GM18526 (cell line): ENCODE measurements at regions not wholly inside any gene's neighbourhood (a gene's known extent, or its start where the extent isn't known, plus 50 kb on each side); places are given as distances from the start of the nearest gene placed in this dataset.

Experiments used
- POLR2A ChIP-seq: IDR thresholded peaks from 3 replicates; pipeline ENCODE4 v1.6.1; 2011; ENCODE audit not compliant: insufficient read length; ENCODE audit errors: extremely low read depth

DNA sequence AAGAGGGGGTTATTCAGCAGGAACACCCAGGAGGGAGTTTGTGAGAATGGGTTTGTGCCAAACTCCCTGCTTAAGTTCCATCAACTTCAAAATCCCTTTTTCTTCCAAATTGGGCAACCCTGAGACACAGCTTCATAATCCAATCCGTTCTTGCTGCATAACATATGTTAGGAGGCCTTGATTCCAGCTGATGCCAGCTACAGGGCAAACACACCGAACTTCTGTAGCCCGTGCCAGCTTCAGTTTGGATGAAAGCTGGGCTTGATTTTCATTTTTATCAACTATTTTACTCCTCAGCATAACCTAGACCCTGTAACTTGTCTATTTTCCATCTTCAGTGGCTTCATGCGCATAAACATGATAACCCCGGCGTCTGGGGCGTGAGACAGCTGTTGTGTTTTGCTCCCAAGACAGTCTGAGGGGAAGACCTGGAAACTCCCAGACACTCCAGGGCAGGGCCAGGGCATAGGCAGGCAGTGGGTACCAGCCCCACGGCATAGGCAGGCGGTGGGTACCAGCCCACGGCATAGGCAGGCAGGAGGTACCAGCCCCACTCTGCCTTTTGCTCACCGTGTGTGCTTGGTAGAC is 220.4 kb downstream of the C16orf95 start:
- no peak for TF ChIP-seq POLR2A

DNA sequence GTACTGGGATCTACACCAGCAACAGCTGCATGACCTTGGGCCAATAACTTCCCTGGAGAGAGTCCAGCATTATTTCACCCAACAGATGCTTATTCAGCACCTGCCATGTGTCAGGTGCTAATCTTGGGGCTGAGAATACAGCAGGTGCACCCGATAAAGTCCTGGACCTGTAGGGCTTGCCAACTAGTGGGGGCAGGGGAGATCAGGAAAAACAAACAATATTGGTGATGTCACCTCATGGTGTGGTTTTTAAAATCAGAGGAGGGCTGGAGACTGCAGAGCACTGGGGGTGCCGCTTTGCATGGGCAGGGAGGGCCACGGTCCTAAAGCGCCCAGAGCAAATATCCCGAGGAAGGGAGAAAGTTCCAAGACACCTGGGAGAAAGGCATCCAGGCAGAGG is 218.8 kb downstream of the C16orf95 start:
- TF ChIP-seq POLR2A, result no peak

DNA sequence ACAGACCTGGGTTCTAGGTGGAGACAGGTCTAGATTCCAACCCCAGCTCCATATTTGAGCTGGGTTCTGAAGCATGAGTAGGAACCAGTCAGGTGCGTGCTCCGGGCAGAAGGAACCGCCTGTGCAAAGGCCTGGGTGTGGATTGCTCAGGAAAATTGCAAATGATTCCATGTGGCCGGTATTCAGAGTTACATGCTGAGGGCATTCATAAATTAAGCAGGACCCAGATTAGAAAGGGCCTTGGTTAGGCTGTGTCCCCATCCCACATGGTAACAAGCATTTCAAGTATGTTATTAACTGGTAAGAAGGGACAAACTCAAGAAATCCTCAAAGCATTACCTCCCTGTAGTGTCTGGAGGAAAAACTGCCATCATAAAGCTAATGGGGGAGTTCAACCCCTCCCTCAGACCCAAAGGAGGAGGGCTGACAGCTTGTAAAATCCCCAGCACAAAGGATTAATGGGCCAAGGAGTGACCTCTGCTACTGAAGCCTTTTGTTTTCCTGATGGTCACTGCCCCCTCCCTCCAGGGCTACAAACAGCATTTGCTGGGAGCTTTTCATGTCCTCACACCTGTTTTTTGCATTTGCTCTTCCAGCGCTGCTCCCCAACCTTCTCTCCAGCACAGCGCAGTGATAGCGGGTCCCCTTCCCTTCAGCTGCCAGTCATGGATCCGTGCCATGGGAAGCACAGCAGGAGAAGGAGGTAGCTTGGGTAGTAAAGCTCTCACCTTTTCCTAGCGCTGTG is 218.0 kb downstream of the C16orf95 start:
- no peak for TF ChIP-seq POLR2A

DNA sequence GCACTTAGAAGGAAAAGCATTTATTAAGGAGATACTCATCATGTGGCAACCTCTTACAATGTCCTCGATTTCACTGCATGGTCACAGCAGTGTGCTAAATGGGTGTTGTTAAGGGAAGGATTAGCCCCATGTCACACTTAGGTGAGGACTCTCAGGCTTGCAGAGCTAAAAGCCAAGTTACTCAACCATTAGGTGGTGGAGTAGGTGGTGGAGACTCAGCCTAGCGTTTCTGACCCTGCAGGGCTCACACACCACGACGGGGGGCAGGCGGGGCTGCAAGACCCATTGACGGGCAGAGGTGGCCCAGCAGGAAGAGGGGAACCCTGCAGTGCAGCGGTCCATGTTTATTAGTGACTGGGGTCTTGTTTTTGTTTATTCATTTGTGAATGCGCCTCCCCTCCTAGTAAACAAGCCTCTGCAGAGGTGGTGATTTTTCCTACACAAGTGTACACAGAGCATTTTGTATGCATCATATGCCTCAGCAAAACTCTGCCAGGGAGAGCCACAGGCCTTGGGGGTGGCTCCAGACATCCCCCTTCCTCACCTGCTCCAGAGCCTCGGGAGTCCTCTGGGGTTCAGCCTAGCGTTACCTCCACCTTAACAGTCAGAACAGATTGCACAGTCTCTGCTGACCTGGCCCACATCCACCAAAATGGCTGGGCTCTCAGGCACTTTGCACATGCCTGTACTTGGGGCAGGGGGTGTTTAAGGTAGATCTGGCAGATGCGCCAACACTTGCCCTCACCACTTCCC is 216.7 kb downstream of the C16orf95 start:
- no peak for TF ChIP-seq POLR2A

DNA sequence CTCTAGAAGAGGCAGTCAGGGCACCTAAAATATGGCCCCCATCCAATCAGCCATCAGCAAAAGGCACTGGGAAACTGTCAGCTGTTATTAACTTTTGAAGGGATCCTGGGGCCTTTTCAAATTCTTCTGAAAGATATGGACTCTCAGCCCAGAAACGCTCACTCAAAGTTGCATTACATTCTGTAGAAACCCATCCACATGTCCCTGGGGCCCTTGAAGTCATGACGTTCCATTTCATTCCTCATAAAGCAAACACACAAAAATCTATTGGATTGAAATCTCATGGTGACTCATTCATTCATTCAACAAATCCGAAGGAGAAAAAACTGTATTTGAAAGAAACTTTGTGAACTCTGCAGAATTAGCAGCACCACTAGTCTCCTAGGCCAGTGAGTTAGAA is 215.3 kb downstream of the C16orf95 start:
- TF ChIP-seq POLR2A, result no peak

DNA sequence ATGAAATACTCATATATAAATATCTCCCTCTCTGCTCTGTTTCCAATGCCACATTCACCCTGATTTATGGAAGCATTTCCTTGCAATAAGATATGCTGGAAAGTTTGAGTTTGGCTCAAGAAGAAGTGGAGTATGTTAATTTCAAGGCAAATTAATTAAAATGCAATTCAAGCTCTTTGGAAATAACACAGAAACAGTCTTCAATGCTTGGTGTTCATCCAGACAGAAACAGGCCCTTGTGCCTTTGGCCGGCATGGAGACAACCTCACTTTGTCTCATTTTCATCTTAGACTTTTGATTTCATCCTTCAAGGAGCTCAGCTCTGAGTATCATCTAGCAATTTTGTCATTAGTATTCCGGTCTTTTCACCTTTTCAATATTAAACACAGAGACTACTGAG is 210.0 kb downstream of the C16orf95 start:
- no peak for TF ChIP-seq POLR2A

DNA sequence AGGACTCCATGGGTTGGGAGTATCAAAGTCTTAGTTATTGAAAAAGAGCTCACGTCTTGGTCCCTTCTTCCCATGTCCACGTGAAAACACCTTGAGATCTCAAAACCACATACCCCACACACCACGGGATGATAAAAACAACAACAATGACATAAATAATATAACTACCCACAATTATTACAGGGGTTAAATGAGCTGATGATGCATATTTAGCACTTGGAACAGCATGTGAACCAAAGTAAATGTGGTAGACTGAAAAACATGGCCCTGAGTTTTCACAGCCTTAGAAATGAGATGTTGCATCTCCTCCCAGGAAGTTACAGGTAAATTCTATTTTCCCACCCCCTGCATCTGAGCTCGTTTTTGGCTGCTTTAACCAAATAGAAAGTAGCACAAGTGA is 208.9 kb downstream of the C16orf95 start:
- TF ChIP-seq POLR2A, result no peak

DNA sequence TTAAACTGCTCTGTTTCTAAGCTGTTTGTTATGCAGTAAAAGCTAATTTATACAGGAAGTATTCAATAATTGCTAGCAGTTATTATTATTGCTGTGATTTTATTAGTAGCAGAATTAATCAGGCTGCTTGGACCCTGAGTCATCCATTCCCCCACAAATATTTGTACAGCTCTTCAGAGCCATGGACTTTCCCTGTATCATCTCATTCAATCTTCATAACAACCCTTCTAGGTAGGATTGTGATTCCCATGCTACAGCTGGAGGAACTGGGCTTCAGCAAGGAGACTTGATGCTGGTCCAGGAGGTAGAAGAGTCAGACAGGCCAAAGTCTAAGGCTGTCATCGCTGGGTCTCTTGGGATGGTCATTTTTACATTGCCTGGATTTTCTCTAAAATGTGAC is 208.3 kb downstream of the C16orf95 start:
- TF ChIP-seq POLR2A, result no peak

DNA sequence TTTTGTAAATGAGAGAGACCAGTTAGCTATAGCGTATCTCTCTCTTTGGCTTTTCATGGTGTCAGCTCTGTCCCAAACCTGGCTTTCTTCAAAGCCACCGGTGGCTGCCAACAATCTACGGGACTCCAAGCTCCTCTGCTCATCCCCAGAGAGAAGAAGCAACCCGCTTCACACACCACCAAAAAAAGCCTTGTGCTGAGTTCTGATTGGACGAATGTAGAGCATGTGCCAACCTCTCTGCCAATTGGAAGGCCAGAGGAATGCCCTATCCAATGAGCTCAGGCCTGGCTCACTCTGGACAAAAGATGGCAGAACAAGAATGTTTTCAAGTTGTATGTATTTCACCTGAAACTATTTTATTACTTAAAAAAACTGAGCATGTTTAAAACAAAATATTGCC is 202.4 kb downstream of the C16orf95 start:
- TF ChIP-seq POLR2A, result no peak

DNA sequence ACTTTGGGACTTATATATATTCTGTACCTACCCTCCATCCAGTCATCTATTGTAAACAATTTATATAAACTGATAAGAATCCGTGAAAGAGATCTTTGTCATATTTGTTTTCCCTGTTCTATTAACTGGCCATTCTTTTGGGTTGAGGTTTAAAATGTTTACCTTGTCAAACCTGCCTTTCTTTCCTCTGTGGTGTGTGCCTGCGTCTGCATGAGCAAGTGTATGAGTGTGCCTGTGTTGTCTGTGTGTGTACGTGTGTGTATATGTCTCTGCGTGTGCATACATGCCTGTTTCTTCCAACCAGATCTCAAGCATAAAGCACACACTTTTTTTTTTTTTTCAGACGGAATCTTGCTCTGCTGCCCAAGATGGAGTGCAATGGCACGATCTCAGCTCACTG is 201.5 kb downstream of the C16orf95 start:
- no peak for TF ChIP-seq POLR2A

DNA sequence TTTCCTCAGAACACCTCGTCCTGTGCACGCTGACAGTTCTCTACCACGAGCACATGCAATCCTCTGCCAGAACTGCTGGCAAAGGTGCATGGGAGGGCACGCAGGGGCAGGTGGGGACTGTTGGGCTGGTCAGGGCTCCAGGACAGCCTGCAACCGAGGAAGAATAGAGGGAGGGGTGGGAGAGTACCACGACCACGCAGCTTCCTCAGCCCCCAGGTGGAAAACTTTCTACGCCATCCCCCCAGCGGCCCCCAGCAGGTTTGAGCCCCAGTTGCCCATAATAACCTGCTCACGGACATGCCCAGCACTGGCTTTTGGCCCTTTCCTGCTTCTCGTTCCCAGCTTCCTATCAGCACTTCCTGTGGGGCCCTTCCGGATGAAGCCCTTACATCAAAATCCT is 199.3 kb downstream of the C16orf95 start:
- no peak for TF ChIP-seq POLR2A

DNA sequence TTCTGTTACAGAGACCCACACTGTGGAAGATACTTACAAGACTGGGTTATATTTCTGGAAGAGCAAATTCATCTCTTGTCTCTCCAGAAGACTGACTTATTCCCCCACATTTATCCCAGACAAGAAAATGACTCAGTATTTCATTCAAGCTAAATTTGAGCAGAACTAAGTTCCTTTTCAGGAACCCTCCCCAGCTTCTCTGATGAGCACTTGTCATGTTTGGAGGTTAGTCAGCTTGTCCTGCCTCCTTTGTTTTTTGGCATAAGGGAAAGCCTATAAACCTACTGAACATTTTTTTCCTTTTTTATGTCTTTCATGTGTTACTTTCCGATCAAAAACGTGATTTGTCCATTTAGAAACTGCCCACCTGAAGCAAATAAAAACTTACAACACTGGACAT is 198.0 kb downstream of the C16orf95 start:
- no peak for TF ChIP-seq POLR2A

DNA sequence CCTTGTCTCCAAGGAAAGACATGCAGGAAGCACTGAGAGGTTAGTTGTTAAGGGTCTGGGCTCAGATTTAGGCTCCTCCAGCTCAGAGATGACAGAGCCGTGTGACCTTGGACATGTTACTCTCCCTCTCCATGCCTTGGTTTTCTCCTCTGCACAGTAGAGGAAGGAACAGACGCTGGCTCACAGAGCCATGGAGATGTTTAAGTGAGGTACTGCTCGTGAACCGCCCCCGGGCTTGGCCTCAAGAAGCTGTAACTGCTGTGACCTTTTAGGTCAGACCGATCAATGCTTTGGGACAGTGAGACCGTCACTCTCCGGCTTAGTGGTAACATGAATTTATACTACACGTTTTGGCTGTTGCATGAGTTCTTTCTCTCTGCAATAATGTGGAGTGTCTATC is 197.4 kb downstream of the C16orf95 start:
- TF ChIP-seq POLR2A, result no peak

DNA sequence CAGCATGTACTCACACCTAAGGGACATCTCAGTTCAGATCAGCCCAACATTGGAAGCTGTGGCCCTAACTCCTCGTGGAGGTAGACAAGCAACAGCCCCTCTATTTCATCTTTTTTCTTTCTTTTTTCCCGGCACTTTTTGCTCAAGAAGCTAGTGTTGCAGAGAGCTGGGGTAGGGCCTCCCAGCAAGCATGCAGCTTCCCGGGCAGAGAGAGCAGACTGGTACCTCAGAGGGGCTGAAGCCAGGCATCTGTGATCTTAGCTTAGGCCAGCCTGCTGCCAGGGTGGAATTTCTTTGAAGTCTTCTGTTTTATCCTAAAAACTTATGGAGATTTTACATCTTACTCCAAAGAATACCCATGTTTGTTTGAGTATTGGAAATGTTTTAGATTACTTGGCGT is 195.4 kb downstream of the C16orf95 start:
- no peak for TF ChIP-seq POLR2A

DNA sequence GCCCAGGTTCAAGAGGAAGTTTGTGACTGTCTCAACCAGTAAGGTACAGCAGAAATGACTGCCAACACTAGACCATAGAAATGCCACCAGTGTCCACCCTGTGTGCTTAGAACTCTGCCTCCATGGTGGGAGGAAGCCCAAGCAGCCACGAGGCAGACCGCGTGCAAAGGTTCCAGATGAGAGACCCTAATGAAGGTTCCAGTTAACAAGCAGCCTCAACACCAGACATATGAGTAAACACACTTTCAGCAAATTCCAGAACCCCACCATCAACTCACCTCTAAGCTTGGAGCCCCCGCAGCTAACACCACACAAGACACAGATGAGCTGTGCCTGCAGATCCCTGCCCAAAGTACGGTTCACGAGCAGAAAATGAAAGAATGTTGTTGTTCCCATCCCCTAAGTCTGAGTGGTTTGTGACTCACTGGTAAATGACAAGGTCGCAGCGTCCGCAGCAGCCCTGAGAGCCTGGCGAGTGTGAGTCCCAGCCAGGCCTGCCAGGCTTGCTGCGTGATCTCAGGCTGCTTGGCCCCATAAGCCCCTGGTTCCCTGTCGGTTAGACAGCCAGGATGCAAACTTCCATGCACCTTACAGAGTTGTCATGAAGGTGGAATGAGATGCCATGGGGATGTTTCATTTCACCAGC is 193.7 kb downstream of the C16orf95 start:
- no peak for TF ChIP-seq POLR2A
